ENCODE measurements at regions not wholly inside any gene's neighbourhood (a gene's known extent, or its start where the extent isn't known, plus 50 kb on each side); places are given as distances from the start of the nearest gene placed in this dataset.

GRCh38 chr17:5822281-5823060, 238.2 kb upstream of the NLRP1 start:
- DNase-seq: no peak

- no peak for DNase-seq
These were observed 238.9 kb upstream of the NLRP1 start for GRCh38 chr17:5823219-5823618.

- no peak for DNase-seq
These were observed 241.5 kb upstream of the NLRP1 start for GRCh38 chr17:5825717-5826330.

- no peak for DNase-seq
These were observed 242.1 kb upstream of the NLRP1 start for GRCh38 chr17:5826384-5826783.

GRCh38 chr17:5830921-5831320, 239.3 kb upstream of the WSCD1 start:
- DNase-seq: no peak

- no peak for DNase-seq
These were observed 237.3 kb upstream of the WSCD1 start for GRCh38 chr17:5832886-5833285.

GRCh38 chr17:5837055-5837491, 233.1 kb upstream of the WSCD1 start:
- no peak for DNase-seq

- DNase-seq: no peak
These were observed 231.4 kb upstream of the WSCD1 start for GRCh38 chr17:5838661-5839300.

- no peak for DNase-seq
These were observed 229.2 kb upstream of the WSCD1 start for GRCh38 chr17:5840811-5841446.

GRCh38 chr17:5841862-5842261, 228.3 kb upstream of the WSCD1 start:
- DNase-seq: no peak

- no peak for DNase-seq
These were observed 226.7 kb upstream of the WSCD1 start for GRCh38 chr17:5843366-5844026.

GRCh38 chr17:5846001-5846400, 224.2 kb upstream of the WSCD1 start:
- no peak for DNase-seq

GRCh38 chr17:5854871-5855554, 215.2 kb upstream of the WSCD1 start:
- no peak for DNase-seq

GRCh38 chr17:5861246-5861645, 208.9 kb upstream of the WSCD1 start:
- DNase-seq: no peak

GRCh38 chr17:5861854-5862253, 208.3 kb upstream of the WSCD1 start:
- no peak for DNase-seq

GRCh38 chr17:5862395-5862794, 207.8 kb upstream of the WSCD1 start:
- DNase-seq: no peak

GRCh38 chr17:5864741-5865657, 205.2 kb upstream of the WSCD1 start:
- DNase-seq: no peak

- no peak for DNase-seq
These were observed 203.2 kb upstream of the WSCD1 start for GRCh38 chr17:5866978-5867377.

- DNase-seq: no peak
These were observed 201.0 kb upstream of the WSCD1 start for GRCh38 chr17:5869041-5869745.

- DNase-seq: no peak
These were observed 199.8 kb upstream of the WSCD1 start for GRCh38 chr17:5870231-5870953.
